K562 (cell line): ENCODE measurements at regions not wholly inside any gene's neighbourhood (a gene's known extent, or its start where the extent isn't known, plus 50 kb on each side); places are given as distances from the start of the nearest gene placed in this dataset.

Source experiments
- ATAC-seq: fragments of 200-7000 bp; cut with Tn5 transposase; 3 replicates; pipeline ENCODE4 v1.9.1; 2020; ENCODE audit warnings: moderate library complexity
- BruUV-seq: library from RNA; stranded (reverse); fragments of 400-500 nt; replicated peaks from 2 replicates; lab custom pipeline; 2021; lab: Mats Ljungman, UMichigan
- CTCF ChIA-PET: fragments of 300-600 bp; formaldehyde crosslinking; extraction: SDS; loops from one replicate; lab custom pipeline; 2021; ENCODE audit warnings: low intra/inter-chr PET ratio; lab: Yijun Ruan, JAX
- POLR2A ChIA-PET: fragments of 300-600, 350-650 bp; sonication (Branson Sonifier 250); formaldehyde crosslinking; extraction: SDS; loops from one replicate; lab custom pipeline; 2021; ENCODE audit warnings: antibody characterized with exemption, inconsistent platforms; lab: Yijun Ruan, JAX
- DNase-seq, 4 experiments: peaks; one replicate each; pipeline versions ENCODE4 v3.0.0 to v3.0.0-alpha.2; 2011 to 2018; ENCODE audit warnings: low spot score in 3 of 4, mixed read lengths in 3 of 4; ENCODE audit errors: extremely low read depth in 1 of 4
- FAIRE-seq: peaks from 2 replicates; lab custom pipeline; 2011; peaks lifted over from hg19 to GRCh38; lab: Jason Lieb, UNC
- H2AFZ ChIP-seq: 2 replicates; pipeline ENCODE4 v1.6.0; 2011; ENCODE audit warnings: low read depth, low read length, control low read depth, inconsistent platforms
- H3K27ac ChIP-seq: fragments of 200-600 bp; 3 replicates; pipeline ENCODE4 v1.8.0; 2011; ENCODE audit warnings: low read depth, mild to moderate bottlenecking, control low read depth, inconsistent platforms, low read length, moderate library complexity, mixed read lengths; ENCODE audit errors: extremely low read depth
- H3K27me3 ChIP-seq, 2 experiments: fragments of 300-600 bp in 1 of 2; 2 replicates in 1 of 2; 3 replicates in 1 of 2; pipeline versions ENCODE4 v1.6.0 to v1.8.0; 2011; ENCODE audit warnings: inconsistent platforms in 2 of 2, low read length in 2 of 2, mild to moderate bottlenecking in 1 of 2, mixed read lengths in 1 of 2, moderate library complexity in 1 of 2; ENCODE audit not compliant: control insufficient read depth in 2 of 2, insufficient read depth in 2 of 2
- H3K36me3 ChIP-seq: fragments of 300-600 bp; 3 replicates; pipeline ENCODE4 v1.8.0; 2011; ENCODE audit warnings: mild to moderate bottlenecking, low read length, inconsistent platforms; ENCODE audit not compliant: control insufficient read depth, insufficient read depth
- H3K4me1 ChIP-seq, 2 experiments: fragments of 200-600 bp in 1 of 2; replicated peaks in 1 of 2; 2 replicates in 1 of 2; 3 replicates in 1 of 2; pipeline versions ENCODE4 v1.5.1 to v1.8.0; 2011; ENCODE audit warnings: inconsistent platforms in 2 of 2, low read length in 2 of 2, mild to moderate bottlenecking in 1 of 2, mixed read lengths in 1 of 2, moderate library complexity in 1 of 2; ENCODE audit not compliant: control insufficient read depth in 2 of 2, insufficient read depth in 2 of 2
- H3K4me2 ChIP-seq: 2 replicates; pipeline ENCODE4 v1.6.1; 2011; ENCODE audit warnings: low read length, control low read depth, inconsistent platforms, mixed read lengths; ENCODE audit not compliant: insufficient read depth
- H3K4me3 ChIP-seq: fragments of 200-600 bp; sonication (generic), shearing (Covaris generic); 2 replicates; pipeline ENCODE4 v1.5.1; 2016; ENCODE audit warnings: control low read depth, inconsistent platforms
- H3K79me2 ChIP-seq: fragments of 200-600 bp; 3 replicates; pipeline ENCODE4 v1.8.0; 2011; ENCODE audit warnings: low read length, inconsistent platforms; ENCODE audit not compliant: control insufficient read depth, insufficient read depth
- H3K9ac ChIP-seq, 2 experiments: 2 replicates each; pipeline versions ENCODE4 v1.6.0 to v1.6.1; 2011; ENCODE audit warnings: low read depth in 2 of 2, low read length in 2 of 2, control low read depth in 1 of 2, inconsistent platforms in 1 of 2, mild to moderate bottlenecking in 1 of 2, mixed read lengths in 1 of 2; ENCODE audit not compliant: insufficient read depth in 1 of 2
- H3K9me1 ChIP-seq: one replicate; pipeline ENCODE4 v1.6.0; 2011; ENCODE audit warnings: inconsistent platforms, mild to moderate bottlenecking, low read length, moderate library complexity; ENCODE audit not compliant: control insufficient read depth, insufficient read depth
- H3K9me3 ChIP-seq: replicated peaks from 2 replicates; pipeline ENCODE4 v1.5.1; 2011; ENCODE audit warnings: low read depth, low read length, inconsistent platforms; ENCODE audit not compliant: control insufficient read depth, insufficient read depth
- H4K20me1 ChIP-seq: replicated peaks from 2 replicates; pipeline ENCODE4 v1.6.1; 2011; ENCODE audit warnings: low read length, inconsistent platforms, mixed read lengths; ENCODE audit not compliant: control insufficient read depth, insufficient read depth
- ATF4 ChIP-seq: fragments of 450-650 bp; formaldehyde crosslinking; IDR thresholded peaks from 2 replicates; pipeline ENCODE4 v1.4.0; 2022; ENCODE audit warnings: mild to moderate bottlenecking, moderate library complexity
- GMEB1 ChIP-seq: fragments of 250-450 bp; sonication (Bioruptor Pico); IDR thresholded peaks from 2 replicates; pipeline ENCODE4 v1.4.0; 2020; ENCODE audit warnings: mild to moderate bottlenecking
- LEF1 ChIP-seq: fragments of 450-650 bp; IDR thresholded peaks from 2 replicates; pipeline ENCODE4 v1.6.1; 2016; ENCODE audit warnings: mild to moderate bottlenecking
- MLLT1 ChIP-seq, 2 experiments: fragments of 450-650 bp; IDR thresholded peaks; 2 replicates each; pipeline ENCODE4 v1.6.1; 2016
- TAF1 ChIP-seq: IDR thresholded peaks from 2 replicates; pipeline ENCODE4 v1.6.1; 2011; ENCODE audit warnings: mild to moderate bottlenecking, low read length, moderate library complexity; ENCODE audit not compliant: insufficient read depth, control insufficient read depth, severe bottlenecking; ENCODE audit errors: extremely low read depth
- TFAP4 ChIP-seq: sonication (generic); formaldehyde crosslinking; IDR thresholded peaks from 2 replicates; pipeline ENCODE4 v1.8.0; 2022; ENCODE audit warnings: missing genetic modification reagents, mild to moderate bottlenecking, moderate library complexity, borderline replicate concordance
- ZC3H11A ChIP-seq: IDR thresholded peaks from 2 replicates; pipeline ENCODE4 v1.6.1; 2012; ENCODE audit warnings: low read depth, low read length, improper control_type of control experiment
- ZKSCAN1 ChIP-seq: fragments of 150-350 bp; IDR thresholded peaks from 2 replicates; pipeline ENCODE4 v1.6.1; 2016; ENCODE audit warnings: low read depth, low read length
- ZNF121 ChIP-seq: sonication (generic); formaldehyde crosslinking; conservative IDR thresholded peaks from 2 replicates; pipeline ENCODE4 v1.8.0; 2022; ENCODE audit warnings: missing genetic modification reagents
- ZNF551 ChIP-seq: fragments of 250-450 bp; sonication (Bioruptor Pico); IDR thresholded peaks from 2 replicates; pipeline ENCODE4 v1.5.0; 2021; ENCODE audit warnings: mild to moderate bottlenecking, moderate library complexity
- ZNF699 ChIP-seq: fragments of 250-450 bp; sonication (Bioruptor Pico); IDR thresholded peaks from 2 replicates; pipeline ENCODE4 v1.8.0; 2021; ENCODE audit warnings: mild to moderate bottlenecking, moderate library complexity; ENCODE audit not compliant: insufficient replicate concordance
- ZNF780A ChIP-seq: fragments of 250-450 bp; sonication (Bioruptor Pico); IDR thresholded peaks from 2 replicates; pipeline ENCODE4 v1.5.0; 2021; ENCODE audit warnings: mild to moderate bottlenecking
- WGBS: fragments of 100-300 bp; shearing (Covaris generic); methylation state at CpG from one replicate; pipeline ENCODE4 v1.1.6; 2016; ENCODE audit warnings: low coverage, mixed read lengths; ENCODE audit not compliant: insufficient coverage; ENCODE audit errors: missing lambda C conversion rate; 5-methylcytosine and 5-hydroxymethylcytosine counted together
- in situ Hi-C: fragments of 300-500 bp; cut with MboI; formaldehyde crosslinking; loops from 4 replicates; pipeline ENCODE4 v1.15.0; 2018; ENCODE audit warnings: inconsistent platforms, mixed read lengths
- intact Hi-C: fragments of 100-400 bp; cut with micrococcal nuclease; formaldehyde crosslinking; loops from 2 replicates; pipeline ENCODE4 v1.14.2; 2022

GRCh38 chr4:58048491-58048890 is 938.3 kb upstream of the IGFBP7 start:
- Histone ChIP-seq H3K27me3 (no peaks in the 10 kb centered on the region), H3K79me2 (no peaks in the 10 kb centered on the region), H3K36me3 (no peaks in the 10 kb centered on the region), H3K27ac (no peak overlapping the region), H2AFZ (no peak overlapping the region), H3K9me3 (no peaks in the 10 kb centered on the region), H3K9ac (no peak overlapping the region), H3K4me1 (no peaks in the 10 kb centered on the region), H3K4me2 (no peak overlapping the region), H3K9me1 (no peaks in the 10 kb centered on the region), H4K20me1 (no peaks in the 10 kb centered on the region), H3K4me3 (no peak overlapping the region)
- WGBS: 4% methylated on average over 2 of the region's 2 CpGs
- ATAC-seq: no peak
- TF ChIP-seq ZNF780A (CRISPR knock-in tag) (no peak), TFAP4 (CRISPR knock-in tag) (no peak), ZNF121 (CRISPR knock-in tag) (no peak)
- ChIA-PET CTCF (no interaction called here), POLR2A (no interaction called here)
- no peak for FAIRE-seq
- intact Hi-C loops (no loop called here), in situ Hi-C loops (no loop called here)
- no TSS peak for BruUV-seq
- DNase-seq: no peak

GRCh38 chr4:58042176-58042575 is 932.0 kb upstream of the IGFBP7 start:
- Histone ChIP-seq H3K9me3 (no peaks in the 10 kb centered on the region), H3K4me2 (no peak overlapping the region), H4K20me1 (no peaks in the 10 kb centered on the region), H3K4me3 (no peak overlapping the region), H2AFZ (no peak overlapping the region), H3K27me3 (no peaks in the 10 kb centered on the region), H3K27ac (no peak overlapping the region), H3K9ac (no peak overlapping the region), H3K9me1 (no peaks in the 10 kb centered on the region), H3K36me3 (no peaks in the 10 kb centered on the region), H3K4me1 (no peaks in the 10 kb centered on the region), H3K79me2 (no peaks in the 10 kb centered on the region)
- no TSS peak for BruUV-seq
- FAIRE-seq (no peak), DNase-seq (no peak), ATAC-seq (no peak)
- intact Hi-C loops (no loop called here), in situ Hi-C loops (no loop called here)
- CTCF ChIA-PET: no interaction called here
- 6% methylated on average over 1 of the region's 1 CpG for WGBS
- POLR2A ChIA-PET: no interaction called here
- no peak for TF ChIP-seq MLLT1 (IDR thresholded peaks at IDR 0.05)
- TF ChIP-seq ZNF699: no peak
- no peak for TF ChIP-seq LEF1
- no peak for TF ChIP-seq ZC3H11A
- TF ChIP-seq ATF4 (CRISPR knock-in tag): no peak
- TF ChIP-seq GMEB1: no peak
- no peak for TF ChIP-seq ZKSCAN1
- TF ChIP-seq ZNF551 (CRISPR knock-in tag): no peak
- TF ChIP-seq TAF1: no peak
